Thyroid gland (tissue), 4 donors: ENCODE measurements at regions not wholly inside any gene's neighbourhood (a gene's known extent, or its start where the extent isn't known, plus 50 kb on each side); places are given as distances from the start of the nearest gene placed in this dataset.

Experiments
- CTCF ChIP-seq, 6 experiments: fragments of 200-600 bp in 3 of 6; fragments of 450-650 bp in 3 of 6; sonication (generic) in 3 of 6; IDR thresholded peaks; one replicate each; pipeline ENCODE4 v1.5.1; 2016 to 2019; ENCODE audit warnings: antibody characterized with exemption in 6 of 6, mild to moderate bottlenecking in 2 of 6, inconsistent platforms in 1 of 6, moderate library complexity in 1 of 6
- POLR2A ChIP-seq, 2 donors: fragments of 450-650 bp; IDR thresholded peaks; one replicate each; pipeline ENCODE4 v1.6.1; 2017; ENCODE audit warnings: antibody characterized with exemption in 2 of 2, mild to moderate bottlenecking in 2 of 2, moderate library complexity in 1 of 2

- TF ChIP-seq CTCF (IDR thresholded peaks at IDR 0.05) (no peak), POLR2A (IDR thresholded peaks at IDR 0.05) (no peak)
Measured at GRCh38 chr3:59558906-59559720, 509.3 kb upstream of the CFAP20DC start.
